Vagina (tissue), 2 donors: ENCODE measurements at regions not wholly inside any gene's neighbourhood (a gene's known extent, or its start where the extent isn't known, plus 50 kb on each side); places are given as distances from the start of the nearest gene placed in this dataset.

Source experiments
- DNase-seq, 2 donors: peaks; one replicate each; pipeline ENCODE4 v3.0.0-alpha.2; 2017; ENCODE audit errors: extremely low spot score in 2 of 2
- H3K27ac ChIP-seq: fragments of 200-600 bp; sonication (generic); one replicate; pipeline ENCODE4 v1.5.1; 2019
- H3K27me3 ChIP-seq: fragments of 200-600 bp; sonication (generic); one replicate; pipeline ENCODE4 v1.5.1; 2019
- H3K36me3 ChIP-seq, 2 donors: fragments of 200-600 bp; sonication (generic); one replicate each; pipeline ENCODE4 v1.5.1; 2017 to 2019
- H3K4me1 ChIP-seq: fragments of 200-600 bp; sonication (generic); one replicate; pipeline ENCODE4 v1.5.1; 2019
- H3K4me3 ChIP-seq, 2 donors: fragments of 200-600 bp; sonication (generic); 1 replicate in 1 of 2; 2 replicates in 1 of 2; pipeline ENCODE4 v1.5.1; 2016 to 2019
- H3K9me3 ChIP-seq: fragments of 200-600 bp; sonication (generic); one replicate; pipeline ENCODE4 v1.5.1; 2019
- CTCF ChIP-seq, 3 experiments: fragments of 450-650 bp in 2 of 3; fragments of 200-600 bp in 1 of 3; sonication (generic) in 1 of 3; IDR thresholded peaks; one replicate each; pipeline ENCODE4 v1.5.1; 2017 to 2019; ENCODE audit warnings: antibody characterized with exemption in 3 of 3, mild to moderate bottlenecking in 2 of 3, moderate library complexity in 2 of 3
- POLR2A ChIP-seq, 2 donors: fragments of 450-650 bp; IDR thresholded peaks; one replicate each; pipeline ENCODE4 v1.6.1; 2017; ENCODE audit warnings: antibody characterized with exemption in 2 of 2, mild to moderate bottlenecking in 2 of 2, moderate library complexity in 2 of 2
- POLR2AphosphoS5 ChIP-seq, 2 donors: sonication (generic); formaldehyde crosslinking; IDR thresholded peaks; one replicate each; pipeline ENCODE4 v1.9.0; 2017; ENCODE audit warnings: antibody characterized with exemption in 2 of 2, mild to moderate bottlenecking in 2 of 2, low read depth in 1 of 2; ENCODE audit not compliant: insufficient read depth in 1 of 2
- intact Hi-C: fragments of 100-400 bp; cut with DNase I; formaldehyde crosslinking; loops from one replicate; pipeline ENCODE4 v1.15.1; 2023

DNA sequence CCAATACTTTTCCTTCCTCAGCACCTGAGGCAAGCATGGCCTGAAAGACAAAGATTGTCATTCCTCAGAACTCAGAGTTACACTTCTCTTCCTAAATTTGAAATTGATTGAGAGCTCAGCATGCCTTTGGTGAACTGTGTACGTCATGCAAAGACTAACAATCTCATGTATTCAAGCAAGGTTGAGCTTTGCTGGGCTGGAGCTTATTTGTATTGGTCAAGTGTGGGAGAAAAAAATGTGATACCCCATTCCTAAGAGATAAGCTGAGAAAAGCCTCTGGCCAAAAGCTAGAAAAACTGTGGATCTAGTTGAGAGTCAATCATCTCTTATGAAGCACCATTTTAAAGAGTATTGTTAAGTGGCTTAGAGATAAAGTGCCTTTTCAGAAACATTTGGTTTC lies 392.2 kb downstream of the RASEF start:
- DNase-seq: no peak
- intact Hi-C loops: no loop called here
- TF ChIP-seq POLR2AphosphoS5 (IDR thresholded peaks at IDR 0.05; ENCODE audit: insufficient read depth in 1 of 2, low read depth in 1 of 2) (no peak), CTCF (IDR thresholded peaks at IDR 0.05) (no peak), POLR2A (IDR thresholded peaks at IDR 0.05) (no peak)
- no peaks in the 10 kb centered on the region for H3K9me3 ChIP-seq
- H3K4me3 ChIP-seq: no peak overlapping the region
- H3K36me3 ChIP-seq: no peaks in the 10 kb centered on the region
- H3K27ac ChIP-seq: no peak overlapping the region
- no peaks in the 10 kb centered on the region for H3K27me3 ChIP-seq
- H3K4me1 ChIP-seq: no peaks in the 10 kb centered on the region

DNA sequence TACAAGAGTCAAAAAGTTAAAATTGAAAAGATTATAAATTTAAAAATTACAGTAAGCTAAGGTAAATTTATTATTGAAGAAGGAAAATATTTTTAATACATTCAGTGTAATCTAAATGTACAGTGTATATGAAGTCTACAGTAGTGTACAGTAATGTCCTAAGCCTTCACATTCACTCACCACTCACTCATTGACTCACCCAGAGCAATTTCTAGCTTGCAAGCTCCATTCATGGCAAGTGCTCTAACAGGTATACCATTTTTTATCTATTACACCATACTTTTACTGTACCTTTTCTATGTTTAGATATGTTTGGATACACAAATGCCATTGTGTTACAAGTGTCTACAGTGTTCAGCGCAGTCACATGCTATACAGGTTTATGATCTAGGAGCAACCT lies 389.7 kb downstream of the RASEF start:
- no peak for DNase-seq
- Histone ChIP-seq H3K4me3 (no peak overlapping the region), H3K27ac (no peak overlapping the region), H3K4me1 (no peaks in the 10 kb centered on the region), H3K9me3 (no peaks in the 10 kb centered on the region), H3K27me3 (no peaks in the 10 kb centered on the region), H3K36me3 (no peaks in the 10 kb centered on the region)
- no peak for TF ChIP-seq POLR2AphosphoS5 (IDR thresholded peaks at IDR 0.05; ENCODE audit: insufficient read depth in 1 of 2, low read depth in 1 of 2)
- no peak for TF ChIP-seq POLR2A (IDR thresholded peaks at IDR 0.05)
- TF ChIP-seq CTCF (IDR thresholded peaks at IDR 0.05): no peak
- intact Hi-C loops: no loop called here

GRCh38 chr9:82673919-82674318 lies 389.0 kb downstream of the RASEF start:
- Histone ChIP-seq H3K36me3 (no peaks in the 10 kb centered on the region), H3K4me3 (no peak overlapping the region), H3K4me1 (no peaks in the 10 kb centered on the region), H3K27me3 (no peaks in the 10 kb centered on the region), H3K27ac (no peak overlapping the region), H3K9me3 (no peaks in the 10 kb centered on the region)
- intact Hi-C loops: no loop called here
- no peak for TF ChIP-seq CTCF (IDR thresholded peaks at IDR 0.05)
- no peak for TF ChIP-seq POLR2AphosphoS5 (IDR thresholded peaks at IDR 0.05; ENCODE audit: insufficient read depth in 1 of 2, low read depth in 1 of 2)
- no peak for DNase-seq

DNA sequence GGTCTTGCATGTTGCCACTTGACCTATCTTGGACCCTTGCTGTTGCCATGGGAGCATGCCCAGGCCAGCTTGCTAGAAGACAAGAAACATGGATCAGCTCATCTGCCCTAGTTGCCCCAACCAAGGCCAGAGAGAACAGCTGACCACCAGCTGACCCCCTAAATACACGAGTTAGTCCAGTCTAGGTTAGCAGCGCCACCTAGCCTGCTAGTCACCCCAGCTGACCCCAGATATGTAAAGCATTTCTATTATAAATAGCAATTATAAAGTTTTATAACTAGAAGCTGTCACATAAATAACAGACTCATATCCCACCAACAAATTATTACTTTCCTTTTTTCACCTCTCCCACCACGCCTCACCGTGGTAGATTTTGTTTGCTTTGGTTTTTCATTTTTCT lies 387.8 kb downstream of the RASEF start:
- intact Hi-C loops: no loop called here
- no peak for DNase-seq
- no peak overlapping the region for H3K4me3 ChIP-seq
- H3K36me3 ChIP-seq: no peaks in the 10 kb centered on the region
- no peaks in the 10 kb centered on the region for H3K9me3 ChIP-seq
- no peaks in the 10 kb centered on the region for H3K27me3 ChIP-seq
- TF ChIP-seq CTCF (IDR thresholded peaks at IDR 0.05) (no peak), POLR2A (IDR thresholded peaks at IDR 0.05) (no peak), POLR2AphosphoS5 (IDR thresholded peaks at IDR 0.05; ENCODE audit: insufficient read depth in 1 of 2, low read depth in 1 of 2) (no peak)
- no peaks in the 10 kb centered on the region for H3K4me1 ChIP-seq
- no peak overlapping the region for H3K27ac ChIP-seq

GRCh38 chr9:82675605-82676004 lies 387.3 kb downstream of the RASEF start:
- no peaks in the 10 kb centered on the region for H3K27me3 ChIP-seq
- DNase-seq: no peak
- intact Hi-C loops: no loop called here
- no peak overlapping the region for H3K27ac ChIP-seq
- H3K9me3 ChIP-seq: no peaks in the 10 kb centered on the region
- H3K4me3 ChIP-seq: no peak overlapping the region
- no peaks in the 10 kb centered on the region for H3K36me3 ChIP-seq
- no peaks in the 10 kb centered on the region for H3K4me1 ChIP-seq
- no peak for TF ChIP-seq CTCF (IDR thresholded peaks at IDR 0.05)
